ENCODE measurements at regions not wholly inside any gene's neighbourhood (a gene's known extent, or its start where the extent isn't known, plus 50 kb on each side); places are given as distances from the start of the nearest gene placed in this dataset.

- TF ChIP-seq MYC (IDR thresholded peaks at IDR 0.05; ENCODE audit: low read depth, low read length) (no peak), MAX (IDR thresholded peaks at IDR 0.05; ENCODE audit: insufficient read depth, insufficient read length) (no peak), EZH2 (IDR thresholded peaks at IDR 0.05; ENCODE audit: borderline replicate concordance, low read depth, low read length, severe bottlenecking) (no peak), POLR2AphosphoS5 (IDR thresholded peaks at IDR 0.05; ENCODE audit: insufficient read depth, low read depth, low read length) (no peak), FOS (IDR thresholded peaks at IDR 0.05; ENCODE audit: borderline replicate concordance, insufficient read depth, low read length) (no peak)
- TF ChIP-seq, protein P1, sequence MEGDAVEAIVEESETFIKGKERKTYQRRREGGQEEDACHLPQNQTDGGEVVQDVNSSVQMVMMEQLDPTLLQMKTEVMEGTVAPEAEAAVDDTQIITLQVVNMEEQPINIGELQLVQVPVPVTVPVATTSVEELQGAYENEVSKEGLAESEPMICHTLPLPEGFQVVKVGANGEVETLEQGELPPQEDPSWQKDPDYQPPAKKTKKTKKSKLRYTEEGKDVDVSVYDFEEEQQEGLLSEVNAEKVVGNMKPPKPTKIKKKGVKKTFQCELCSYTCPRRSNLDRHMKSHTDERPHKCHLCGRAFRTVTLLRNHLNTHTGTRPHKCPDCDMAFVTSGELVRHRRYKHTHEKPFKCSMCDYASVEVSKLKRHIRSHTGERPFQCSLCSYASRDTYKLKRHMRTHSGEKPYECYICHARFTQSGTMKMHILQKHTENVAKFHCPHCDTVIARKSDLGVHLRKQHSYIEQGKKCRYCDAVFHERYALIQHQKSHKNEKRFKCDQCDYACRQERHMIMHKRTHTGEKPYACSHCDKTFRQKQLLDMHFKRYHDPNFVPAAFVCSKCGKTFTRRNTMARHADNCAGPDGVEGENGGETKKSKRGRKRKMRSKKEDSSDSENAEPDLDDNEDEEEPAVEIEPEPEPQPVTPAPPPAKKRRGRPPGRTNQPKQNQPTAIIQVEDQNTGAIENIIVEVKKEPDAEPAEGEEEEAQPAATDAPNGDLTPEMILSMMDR (IDR thresholded peaks at IDR 0.05; ENCODE audit: extremely low read depth in 1 of 2, insufficient read depth in 1 of 2, low read depth in 1 of 2, low read length in 2 of 2): no peak
These were observed 881.4 kb downstream of the UQCRFS1 start for GRCh38 chr19:28331596-28331995.

Measured in endothelial cell of umbilical vein (primary cell).